ENCODE measurements at regions not wholly inside any gene's neighbourhood (a gene's known extent, or its start where the extent isn't known, plus 50 kb on each side); places are given as distances from the start of the nearest gene placed in this dataset.

- no peak for DNase-seq (ENCODE audit: low read depth)
- no peak for TF ChIP-seq CTCF (IDR thresholded peaks at IDR 0.05; ENCODE audit: control insufficient read depth, extremely low read depth, insufficient read depth)
- no peak overlapping the region for H3K4me3 ChIP-seq (ENCODE audit: low read depth, low read length)
These were observed 225.9 kb upstream of the SESN3 start for GRCh38 chr11:95456714-95457491.

- TF ChIP-seq CTCF (IDR thresholded peaks at IDR 0.05; ENCODE audit: control insufficient read depth, extremely low read depth, insufficient read depth) = no peak
- no peak overlapping the region for H3K4me3 ChIP-seq (ENCODE audit: low read depth, low read length)
- DNase-seq (ENCODE audit: low read depth) = no peak
These were observed 224.4 kb upstream of the SESN3 start for GRCh38 chr11:95455228-95455970.

GRCh38 chr11:95453616-95454171 is 222.7 kb upstream of the SESN3 start:
- DNase-seq (ENCODE audit: low read depth) = no peak
- TF ChIP-seq CTCF (IDR thresholded peaks at IDR 0.05; ENCODE audit: control insufficient read depth, extremely low read depth, insufficient read depth) = no peak
- no peak overlapping the region for H3K4me3 ChIP-seq (ENCODE audit: low read depth, low read length)

- no peak for TF ChIP-seq CTCF (IDR thresholded peaks at IDR 0.05; ENCODE audit: control insufficient read depth, extremely low read depth, insufficient read depth)
- no peak overlapping the region for H3K4me3 ChIP-seq (ENCODE audit: low read depth, low read length)
- DNase-seq (ENCODE audit: low read depth) = no peak
These were observed 220.7 kb upstream of the SESN3 start for GRCh38 chr11:95451682-95452081.

GRCh38 chr11:95451261-95451660 is 220.3 kb upstream of the SESN3 start:
- no peak for DNase-seq (ENCODE audit: low read depth)
- H3K4me3 ChIP-seq (ENCODE audit: low read depth, low read length) = no peak overlapping the region
- TF ChIP-seq CTCF (IDR thresholded peaks at IDR 0.05; ENCODE audit: control insufficient read depth, extremely low read depth, insufficient read depth) = no peak

- TF ChIP-seq CTCF (IDR thresholded peaks at IDR 0.05; ENCODE audit: control insufficient read depth, extremely low read depth, insufficient read depth) = no peak
- no peak for DNase-seq (ENCODE audit: low read depth)
- H3K4me3 ChIP-seq (ENCODE audit: low read depth, low read length) = no peak overlapping the region
These were observed 219.6 kb upstream of the SESN3 start for GRCh38 chr11:95450547-95451123.

All from LNCaP clone FGC (cell line).